Endothelial cell of umbilical vein (primary cell): ENCODE measurements at regions not wholly inside any gene's neighbourhood (a gene's known extent, or its start where the extent isn't known, plus 50 kb on each side); places are given as distances from the start of the nearest gene placed in this dataset.

Experiments used
- BruUV-seq: library from RNA; stranded (reverse); fragments of 400-500 nt; replicated peaks from 2 replicates; lab custom pipeline; 2021; lab: Mats Ljungman, UMichigan
- CTCF ChIA-PET: fragments of 300-600, 350-600 bp; sonication (Branson Sonifier 250); formaldehyde crosslinking; loops from one replicate; lab custom pipeline; 2021; ENCODE audit warnings: antibody characterized with exemption, inconsistent platforms; lab: Charles Lee
- POLR2A ChIA-PET: fragments of 300-600, 350-600 bp; sonication (Branson Sonifier 250); formaldehyde crosslinking; loops from one replicate; lab custom pipeline; 2021; ENCODE audit warnings: antibody characterized with exemption, inconsistent platforms; lab: Charles Lee
- DNase-seq: peaks from one replicate; pipeline ENCODE4 v3.0.0-alpha.2; 2011; ENCODE audit warnings: low read depth, low spot score
- FAIRE-seq: peaks from 2 replicates; lab custom pipeline; 2011; peaks lifted over from hg19 to GRCh38; lab: Jason Lieb, UNC
- H2AFZ ChIP-seq: 2 replicates; pipeline ENCODE4 v1.6.0; 2012; ENCODE audit warnings: low read depth, low read length, control low read depth, inconsistent platforms
- H3K27ac ChIP-seq: 2 replicates; pipeline ENCODE4 v1.5.1; 2011; ENCODE audit warnings: low read depth, mild to moderate bottlenecking, control low read depth, low read length, moderate library complexity; ENCODE audit not compliant: insufficient read depth
- H3K27me3 ChIP-seq, 2 experiments: 2 replicates each; pipeline versions ENCODE4 v1.6.0 to v1.6.1; 2011; ENCODE audit warnings: low read length in 2 of 2, mixed read lengths in 1 of 2; ENCODE audit not compliant: control insufficient read depth in 2 of 2, insufficient read depth in 2 of 2
- H3K36me3 ChIP-seq, 2 experiments: 2 replicates in 1 of 2; 3 replicates in 1 of 2; pipeline ENCODE4 v1.5.1; 2011; ENCODE audit warnings: low read length in 2 of 2, mild to moderate bottlenecking in 1 of 2, moderate library complexity in 1 of 2; ENCODE audit not compliant: control insufficient read depth in 2 of 2, insufficient read depth in 2 of 2; ENCODE audit errors: extremely low read depth in 1 of 2
- H3K4me1 ChIP-seq: 3 replicates; pipeline ENCODE4 v1.5.1; 2011; ENCODE audit warnings: mild to moderate bottlenecking, low read length; ENCODE audit not compliant: control insufficient read depth, insufficient read depth; ENCODE audit errors: extremely low read depth
- H3K4me2 ChIP-seq: 2 replicates; pipeline ENCODE4 v1.6.1; 2011; ENCODE audit warnings: low read length, control low read depth, mixed read lengths; ENCODE audit not compliant: insufficient read depth
- H3K4me3 ChIP-seq, 3 experiments: fragments of 200-600 bp in 1 of 3; sonication (generic), shearing (Covaris generic) in 1 of 3; replicated peaks in 1 of 3; 2 replicates each; pipeline ENCODE4 v1.5.1; 2011 to 2016; ENCODE audit warnings: control low read depth in 3 of 3, low read length in 3 of 3, mild to moderate bottlenecking in 2 of 3, inconsistent platforms in 1 of 3, low read depth in 1 of 3, moderate library complexity in 1 of 3; ENCODE audit not compliant: insufficient read depth in 1 of 3
- H3K79me2 ChIP-seq: 2 replicates; pipeline ENCODE4 v1.6.0; 2012; ENCODE audit warnings: low read length, inconsistent platforms; ENCODE audit not compliant: control insufficient read depth, insufficient read depth
- H3K9ac ChIP-seq: replicated peaks from 2 replicates; pipeline ENCODE3; 2011; ENCODE audit warnings: low read length, control low read depth; ENCODE audit not compliant: insufficient read depth; ENCODE audit errors: extremely low read depth
- H3K9me1 ChIP-seq: replicated peaks from 3 replicates; pipeline ENCODE4 v1.6.0; 2011; ENCODE audit warnings: mild to moderate bottlenecking, low read length; ENCODE audit not compliant: control insufficient read depth, insufficient read depth; ENCODE audit errors: extremely low read depth
- H3K9me3 ChIP-seq: replicated peaks from 2 replicates; pipeline ENCODE4 v1.5.1; 2012; ENCODE audit warnings: low read length, inconsistent platforms; ENCODE audit not compliant: control insufficient read depth, insufficient read depth
- H4K20me1 ChIP-seq: replicated peaks from 2 replicates; pipeline ENCODE3; 2011; ENCODE audit warnings: mild to moderate bottlenecking, low read length; ENCODE audit not compliant: control insufficient read depth, insufficient read depth; ENCODE audit errors: extremely low read depth
- CTCF ChIP-seq, 2 donors: IDR thresholded peaks; 1 replicate in 1 of 2; 2 replicates in 1 of 2; pipeline ENCODE4 v1.5.1; 2011; ENCODE audit warnings: low read length in 2 of 2, mild to moderate bottlenecking in 2 of 2, moderate library complexity in 2 of 2, control low read depth in 1 of 2, inconsistent platforms in 1 of 2, low read depth in 1 of 2; ENCODE audit not compliant: insufficient read depth in 1 of 2; ENCODE audit errors: extremely low read depth in 1 of 2
- FOS ChIP-seq: IDR thresholded peaks from 2 replicates; pipeline ENCODE4 v1.6.1; 2011; ENCODE audit warnings: mild to moderate bottlenecking, low read length, moderate library complexity, borderline replicate concordance; ENCODE audit not compliant: insufficient read depth
- GATA2 ChIP-seq: IDR thresholded peaks from 2 replicates; pipeline ENCODE4 v1.7.0; 2011; ENCODE audit warnings: low read depth, mild to moderate bottlenecking, moderate library complexity, mixed read lengths, low read length; ENCODE audit not compliant: insufficient read length, insufficient read depth
- JUN ChIP-seq: IDR thresholded peaks from 2 replicates; pipeline ENCODE4 v1.6.1; 2011; ENCODE audit warnings: borderline replicate concordance, low read depth; ENCODE audit not compliant: insufficient read length, insufficient read depth
- MAX ChIP-seq: IDR thresholded peaks from 2 replicates; pipeline ENCODE4 v1.6.1; 2011; ENCODE audit not compliant: insufficient read depth, insufficient read length
- MYC ChIP-seq: IDR thresholded peaks from one replicate; pipeline ENCODE4 v1.6.1; 2011; ENCODE audit warnings: mild to moderate bottlenecking, low read depth, low read length
- POLR2A ChIP-seq: IDR thresholded peaks from 2 replicates; pipeline ENCODE4 v1.6.1; 2012; ENCODE audit warnings: low read depth, mild to moderate bottlenecking, control low read depth, low read length
- dilution Hi-C: fragments of 300-500 bp; cut with MboI; formaldehyde crosslinking; loops from one replicate; pipeline ENCODE4 v1.15.0; 2019; ENCODE audit warnings: low sequenced_read_pairs; ENCODE audit not compliant: extremely low pct_ligation_motif_present
- intact Hi-C: fragments of 100-400 bp; cut with micrococcal nuclease; formaldehyde crosslinking; loops from one replicate; pipeline ENCODE4 v1.10.0; 2022

- no TSS peak for BruUV-seq
- no peak overlapping the region for H3K27ac ChIP-seq
- H3K27me3 ChIP-seq = peaks cover 0 to 3% of the 10 kb centered on the region in 2 experiments
- H3K9me1 ChIP-seq = peaks cover 2% of the 10 kb centered on the region
- TF ChIP-seq MAX = no peak
- TF ChIP-seq FOS = no peak
- TF ChIP-seq GATA2 = no peak
- no peak for TF ChIP-seq CTCF (IDR thresholded peaks at IDR 0.05; ENCODE audit: extremely low read depth in 1 of 2, insufficient read depth in 1 of 2, low read depth in 1 of 2, low read length in 2 of 2)
- TF ChIP-seq POLR2A = no peak
- no peak for TF ChIP-seq MYC
- TF ChIP-seq JUN = no peak
- CTCF ChIA-PET = no interaction called here
- H2AFZ ChIP-seq = no peak overlapping the region
- intact Hi-C loops = no loop called here
- H3K9me3 ChIP-seq = no peaks in the 10 kb centered on the region
- H3K4me3 ChIP-seq = no peak overlapping the region
- no peak for DNase-seq
- H3K79me2 ChIP-seq = no peaks in the 10 kb centered on the region
- no peaks in the 10 kb centered on the region for H3K4me1 ChIP-seq
- H3K36me3 ChIP-seq = no peaks in the 10 kb centered on the region
- dilution Hi-C loops = no loop called here
- no peak overlapping the region for H3K4me2 ChIP-seq
- no peak overlapping the region for H3K9ac ChIP-seq
- POLR2A ChIA-PET = no interaction called here
- no peaks in the 10 kb centered on the region for H4K20me1 ChIP-seq
- FAIRE-seq = no peak
These were observed 153.8 kb upstream of the TACR1 start for GRCh38 chr2:75353131-75353530.
